ENCODE measurements at regions not wholly inside any gene's neighbourhood (a gene's known extent, or its start where the extent isn't known, plus 50 kb on each side); places are given as distances from the start of the nearest gene placed in this dataset.

DNA sequence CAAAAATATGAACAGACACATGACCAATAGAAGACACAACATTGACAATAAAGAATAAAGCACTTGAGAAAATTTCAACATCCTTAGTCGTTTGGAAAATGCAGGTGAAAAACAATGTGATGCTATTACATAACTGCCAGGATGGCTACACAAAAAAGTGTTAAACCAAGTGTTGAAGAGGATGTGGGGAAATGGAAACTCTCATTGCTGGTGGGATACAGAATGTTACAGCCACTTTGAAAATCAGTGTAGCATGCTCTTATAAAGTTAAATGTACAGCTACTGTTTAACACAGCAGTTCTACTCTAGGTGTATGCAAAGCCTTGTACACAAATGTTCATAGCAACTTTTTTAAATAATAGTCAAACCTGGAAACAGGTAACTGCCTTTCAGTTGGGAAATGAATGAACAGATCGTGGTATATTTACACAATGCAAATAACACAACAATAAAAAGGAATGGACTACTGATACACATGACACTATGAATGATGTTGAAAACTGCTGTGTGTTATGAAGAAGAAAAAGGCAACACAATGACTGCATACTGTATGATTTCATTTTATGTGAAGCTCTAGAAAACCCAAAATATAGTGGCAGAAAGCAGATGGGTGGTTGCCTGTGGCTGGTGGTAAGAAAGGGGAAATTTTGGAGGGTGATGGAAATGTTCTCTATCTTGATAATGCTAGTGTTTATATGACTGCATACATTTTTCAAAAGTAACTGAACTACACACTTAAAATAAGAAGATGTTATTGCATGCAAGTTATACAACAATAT, 102.2 kb upstream of the VIPR2 start:
- TF ChIP-seq, protein P1, sequence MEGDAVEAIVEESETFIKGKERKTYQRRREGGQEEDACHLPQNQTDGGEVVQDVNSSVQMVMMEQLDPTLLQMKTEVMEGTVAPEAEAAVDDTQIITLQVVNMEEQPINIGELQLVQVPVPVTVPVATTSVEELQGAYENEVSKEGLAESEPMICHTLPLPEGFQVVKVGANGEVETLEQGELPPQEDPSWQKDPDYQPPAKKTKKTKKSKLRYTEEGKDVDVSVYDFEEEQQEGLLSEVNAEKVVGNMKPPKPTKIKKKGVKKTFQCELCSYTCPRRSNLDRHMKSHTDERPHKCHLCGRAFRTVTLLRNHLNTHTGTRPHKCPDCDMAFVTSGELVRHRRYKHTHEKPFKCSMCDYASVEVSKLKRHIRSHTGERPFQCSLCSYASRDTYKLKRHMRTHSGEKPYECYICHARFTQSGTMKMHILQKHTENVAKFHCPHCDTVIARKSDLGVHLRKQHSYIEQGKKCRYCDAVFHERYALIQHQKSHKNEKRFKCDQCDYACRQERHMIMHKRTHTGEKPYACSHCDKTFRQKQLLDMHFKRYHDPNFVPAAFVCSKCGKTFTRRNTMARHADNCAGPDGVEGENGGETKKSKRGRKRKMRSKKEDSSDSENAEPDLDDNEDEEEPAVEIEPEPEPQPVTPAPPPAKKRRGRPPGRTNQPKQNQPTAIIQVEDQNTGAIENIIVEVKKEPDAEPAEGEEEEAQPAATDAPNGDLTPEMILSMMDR (IDR thresholded peaks at IDR 0.05): no peak
- TF ChIP-seq TP53 (CRISPR knock-in tag; IDR thresholded peaks at IDR 0.05): no peak
- no peak for TF ChIP-seq RFX5 (IDR thresholded peaks at IDR 0.05)
- TF ChIP-seq NR3C1 (IDR thresholded peaks at IDR 0.05): no peak
- no peak for TF ChIP-seq CHD4 (IDR thresholded peaks at IDR 0.05; ENCODE audit: borderline replicate concordance)
- TF ChIP-seq MAFK (IDR thresholded peaks at IDR 0.05; ENCODE audit: partially characterized antibody): no peak
- TF ChIP-seq POLR2A (IDR thresholded peaks at IDR 0.05; ENCODE audit: low read length): no peak
- TF ChIP-seq, protein P2, sequence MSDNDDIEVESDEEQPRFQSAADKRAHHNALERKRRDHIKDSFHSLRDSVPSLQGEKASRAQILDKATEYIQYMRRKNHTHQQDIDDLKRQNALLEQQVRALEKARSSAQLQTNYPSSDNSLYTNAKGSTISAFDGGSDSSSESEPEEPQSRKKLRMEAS (IDR thresholded peaks at IDR 0.05): no peak
- no peak for TF ChIP-seq MYC (IDR thresholded peaks at IDR 0.05; ENCODE audit: borderline replicate concordance, low read length)
- TF ChIP-seq EP300 (IDR thresholded peaks at IDR 0.05): no peak

All from A549 (cell line).